ENCODE measurements at regions not wholly inside any gene's neighbourhood (a gene's known extent, or its start where the extent isn't known, plus 50 kb on each side); places are given as distances from the start of the nearest gene placed in this dataset.

- TF ChIP-seq POLR2A (IDR thresholded peaks at IDR 0.05) = no peak
- TF ChIP-seq CTCF (IDR thresholded peaks at IDR 0.05) = no peak
- no peak for TF ChIP-seq POLR2AphosphoS5 (IDR thresholded peaks at IDR 0.05)
- TF ChIP-seq EP300 (IDR thresholded peaks at IDR 0.05) = no peak
These were observed 196.8 kb upstream of the PDE1C start for GRCh38 chr7:32266932-32267475.

Data from suprapubic skin (tissue), 4 donors.